Endothelial cell of umbilical vein (primary cell): ENCODE measurements at regions not wholly inside any gene's neighbourhood (a gene's known extent, or its start where the extent isn't known, plus 50 kb on each side); places are given as distances from the start of the nearest gene placed in this dataset.

ENCODE experiments used
- BruUV-seq: library from RNA; stranded (reverse); fragments of 400-500 nt; replicated peaks from 2 replicates; lab custom pipeline; 2021; lab: Mats Ljungman, UMichigan
- CTCF ChIA-PET: fragments of 300-600, 350-600 bp; sonication (Branson Sonifier 250); formaldehyde crosslinking; loops from one replicate; lab custom pipeline; 2021; ENCODE audit warnings: antibody characterized with exemption, inconsistent platforms; lab: Charles Lee
- POLR2A ChIA-PET: fragments of 300-600, 350-600 bp; sonication (Branson Sonifier 250); formaldehyde crosslinking; loops from one replicate; lab custom pipeline; 2021; ENCODE audit warnings: antibody characterized with exemption, inconsistent platforms; lab: Charles Lee
- DNase-seq: peaks from one replicate; pipeline ENCODE4 v3.0.0-alpha.2; 2011; ENCODE audit warnings: low read depth, low spot score
- FAIRE-seq: peaks from 2 replicates; lab custom pipeline; 2011; peaks lifted over from hg19 to GRCh38; lab: Jason Lieb, UNC
- H2AFZ ChIP-seq: 2 replicates; pipeline ENCODE4 v1.6.0; 2012; ENCODE audit warnings: low read depth, low read length, control low read depth, inconsistent platforms
- H3K27ac ChIP-seq: 2 replicates; pipeline ENCODE4 v1.5.1; 2011; ENCODE audit warnings: low read depth, mild to moderate bottlenecking, control low read depth, low read length, moderate library complexity; ENCODE audit not compliant: insufficient read depth
- H3K27me3 ChIP-seq, 2 experiments: 2 replicates each; pipeline versions ENCODE4 v1.6.0 to v1.6.1; 2011; ENCODE audit warnings: low read length in 2 of 2, mixed read lengths in 1 of 2; ENCODE audit not compliant: control insufficient read depth in 2 of 2, insufficient read depth in 2 of 2
- H3K36me3 ChIP-seq, 2 experiments: 2 replicates in 1 of 2; 3 replicates in 1 of 2; pipeline ENCODE4 v1.5.1; 2011; ENCODE audit warnings: low read length in 2 of 2, mild to moderate bottlenecking in 1 of 2, moderate library complexity in 1 of 2; ENCODE audit not compliant: control insufficient read depth in 2 of 2, insufficient read depth in 2 of 2; ENCODE audit errors: extremely low read depth in 1 of 2
- H3K4me1 ChIP-seq: 3 replicates; pipeline ENCODE4 v1.5.1; 2011; ENCODE audit warnings: mild to moderate bottlenecking, low read length; ENCODE audit not compliant: control insufficient read depth, insufficient read depth; ENCODE audit errors: extremely low read depth
- H3K4me2 ChIP-seq: 2 replicates; pipeline ENCODE4 v1.6.1; 2011; ENCODE audit warnings: low read length, control low read depth, mixed read lengths; ENCODE audit not compliant: insufficient read depth
- H3K4me3 ChIP-seq, 3 experiments: fragments of 200-600 bp in 1 of 3; sonication (generic), shearing (Covaris generic) in 1 of 3; replicated peaks in 1 of 3; 2 replicates each; pipeline ENCODE4 v1.5.1; 2011 to 2016; ENCODE audit warnings: control low read depth in 3 of 3, low read length in 3 of 3, mild to moderate bottlenecking in 2 of 3, inconsistent platforms in 1 of 3, low read depth in 1 of 3, moderate library complexity in 1 of 3; ENCODE audit not compliant: insufficient read depth in 1 of 3
- H3K79me2 ChIP-seq: 2 replicates; pipeline ENCODE4 v1.6.0; 2012; ENCODE audit warnings: low read length, inconsistent platforms; ENCODE audit not compliant: control insufficient read depth, insufficient read depth
- H3K9ac ChIP-seq: replicated peaks from 2 replicates; pipeline ENCODE3; 2011; ENCODE audit warnings: low read length, control low read depth; ENCODE audit not compliant: insufficient read depth; ENCODE audit errors: extremely low read depth
- H3K9me1 ChIP-seq: replicated peaks from 3 replicates; pipeline ENCODE4 v1.6.0; 2011; ENCODE audit warnings: mild to moderate bottlenecking, low read length; ENCODE audit not compliant: control insufficient read depth, insufficient read depth; ENCODE audit errors: extremely low read depth
- H3K9me3 ChIP-seq: replicated peaks from 2 replicates; pipeline ENCODE4 v1.5.1; 2012; ENCODE audit warnings: low read length, inconsistent platforms; ENCODE audit not compliant: control insufficient read depth, insufficient read depth
- H4K20me1 ChIP-seq: replicated peaks from 2 replicates; pipeline ENCODE3; 2011; ENCODE audit warnings: mild to moderate bottlenecking, low read length; ENCODE audit not compliant: control insufficient read depth, insufficient read depth; ENCODE audit errors: extremely low read depth
- EZH2 ChIP-seq: IDR thresholded peaks from 2 replicates; pipeline ENCODE4 v1.6.1; 2012; ENCODE audit warnings: borderline replicate concordance, low read depth, mild to moderate bottlenecking, moderate library complexity, low read length, inconsistent platforms; ENCODE audit not compliant: severe bottlenecking
- GATA2 ChIP-seq: IDR thresholded peaks from 2 replicates; pipeline ENCODE4 v1.7.0; 2011; ENCODE audit warnings: low read depth, mild to moderate bottlenecking, moderate library complexity, mixed read lengths, low read length; ENCODE audit not compliant: insufficient read length, insufficient read depth
- JUN ChIP-seq: IDR thresholded peaks from 2 replicates; pipeline ENCODE4 v1.6.1; 2011; ENCODE audit warnings: borderline replicate concordance, low read depth; ENCODE audit not compliant: insufficient read length, insufficient read depth
- POLR2A ChIP-seq: IDR thresholded peaks from 2 replicates; pipeline ENCODE4 v1.6.1; 2012; ENCODE audit warnings: low read depth, mild to moderate bottlenecking, control low read depth, low read length
- dilution Hi-C: fragments of 300-500 bp; cut with MboI; formaldehyde crosslinking; loops from one replicate; pipeline ENCODE4 v1.15.0; 2019; ENCODE audit warnings: low sequenced_read_pairs; ENCODE audit not compliant: extremely low pct_ligation_motif_present
- intact Hi-C: fragments of 100-400 bp; cut with micrococcal nuclease; formaldehyde crosslinking; loops from one replicate; pipeline ENCODE4 v1.10.0; 2022
- TF ChIP-seq, protein P1 (sequence below): IDR thresholded peaks from 2 replicates; pipeline ENCODE4 v1.6.1; 2011; ENCODE audit not compliant: insufficient read depth, insufficient read length

DNA sequence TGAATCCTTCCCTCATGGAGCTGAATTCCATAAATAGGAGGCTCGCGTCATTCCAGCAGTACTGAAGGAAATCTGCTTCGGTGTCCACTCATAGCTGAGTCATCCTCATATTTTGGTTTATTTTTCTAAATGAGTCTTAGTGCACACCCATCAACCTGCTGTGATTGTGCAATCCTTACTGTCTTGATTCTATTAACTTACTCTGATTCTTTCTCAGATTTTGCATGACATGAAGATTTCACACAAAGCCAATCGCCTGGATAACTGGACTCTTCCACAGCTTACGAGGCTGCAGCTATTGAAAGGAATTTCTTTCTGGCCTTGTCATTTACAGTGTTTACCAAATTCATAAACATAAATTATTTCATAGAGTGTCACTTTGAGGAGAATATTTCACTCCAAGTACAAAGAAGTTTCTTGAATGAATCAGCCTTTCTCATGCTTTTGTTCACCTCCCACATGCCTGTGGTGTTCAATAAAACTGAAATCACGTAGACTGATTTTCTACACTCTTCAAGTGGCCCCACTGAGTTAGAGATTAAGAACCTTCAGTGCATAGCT is 207.6 kb upstream of the SLITRK2 start:
- no peak for FAIRE-seq
- CTCF ChIA-PET: no interaction called here

GRCh38 chrX:145613894-145614293 is 203.7 kb upstream of the SLITRK2 start:
- no peak overlapping the region for H3K4me3 ChIP-seq
- POLR2A ChIA-PET: no interaction called here
- H3K79me2 ChIP-seq: no peaks in the 10 kb centered on the region
- H3K4me1 ChIP-seq: no peaks in the 10 kb centered on the region
- no peak overlapping the region for H3K4me2 ChIP-seq
- no peak for DNase-seq
- H4K20me1 ChIP-seq: no peaks in the 10 kb centered on the region
- H3K36me3 ChIP-seq: no peaks in the 10 kb centered on the region
- H3K9me1 ChIP-seq: no peaks in the 10 kb centered on the region
- dilution Hi-C loops: no loop called here
- no peak overlapping the region for H3K27ac ChIP-seq
- CTCF ChIA-PET: no interaction called here
- H2AFZ ChIP-seq: no peak overlapping the region
- H3K27me3 ChIP-seq: no peaks in the 10 kb centered on the region
- H3K9ac ChIP-seq: no peak overlapping the region
- TF ChIP-seq EZH2 (no peak), GATA2 (no peak)
- no peak for FAIRE-seq
- H3K9me3 ChIP-seq: no peaks in the 10 kb centered on the region
- BruUV-seq: no TSS peak
- intact Hi-C loops: no loop called here

More for the DNA sequence above, 207.6 kb upstream of the SLITRK2 start:
- no peak overlapping the region for H3K9ac ChIP-seq
- H3K4me2 ChIP-seq: no peak overlapping the region
- no peaks in the 10 kb centered on the region for H3K79me2 ChIP-seq
- no peaks in the 10 kb centered on the region for H3K9me3 ChIP-seq
- H3K9me1 ChIP-seq: no peaks in the 10 kb centered on the region
- POLR2A ChIA-PET: no interaction called here
- H3K4me1 ChIP-seq: no peaks in the 10 kb centered on the region
- H2AFZ ChIP-seq: no peak overlapping the region
- H3K4me3 ChIP-seq: no peak overlapping the region
- TF ChIP-seq, protein P1, sequence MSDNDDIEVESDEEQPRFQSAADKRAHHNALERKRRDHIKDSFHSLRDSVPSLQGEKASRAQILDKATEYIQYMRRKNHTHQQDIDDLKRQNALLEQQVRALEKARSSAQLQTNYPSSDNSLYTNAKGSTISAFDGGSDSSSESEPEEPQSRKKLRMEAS: no peak
- TF ChIP-seq JUN (no peak), POLR2A (no peak)
- no peak overlapping the region for H3K27ac ChIP-seq
- H4K20me1 ChIP-seq: no peaks in the 10 kb centered on the region
- DNase-seq: no peak
- dilution Hi-C loops (no loop called here), intact Hi-C loops (no loop called here)
- BruUV-seq: no TSS peak
- no peaks in the 10 kb centered on the region for H3K27me3 ChIP-seq
- H3K36me3 ChIP-seq: no peaks in the 10 kb centered on the region
